Thyroid gland (tissue), 4 donors: ENCODE measurements at regions not wholly inside any gene's neighbourhood (a gene's known extent, or its start where the extent isn't known, plus 50 kb on each side); places are given as distances from the start of the nearest gene placed in this dataset.

Experiments
- DNase-seq, 2 donors: peaks; one replicate each; pipeline ENCODE4 v3.0.0-alpha.2; 2019
- H3K27ac ChIP-seq, 3 donors: fragments of 200-600 bp; sonication (generic); 1 replicate in 2 of 3; 2 replicates in 1 of 3; pipeline ENCODE4 v1.5.1; 2016 to 2019; ENCODE audit warnings: mild to moderate bottlenecking in 1 of 3, moderate library complexity in 1 of 3
- H3K27me3 ChIP-seq: fragments of 200-600 bp; sonication (generic); one replicate; pipeline ENCODE4 v1.5.1; 2019
- H3K36me3 ChIP-seq, 2 donors: fragments of 200-600 bp; sonication (generic); one replicate each; pipeline ENCODE4 v1.5.1; 2016 to 2019
- H3K4me1 ChIP-seq, 2 donors: fragments of 200-600 bp; sonication (generic); one replicate each; pipeline ENCODE4 v1.5.1; 2017 to 2019
- H3K4me3 ChIP-seq, 3 donors: fragments of 200-600 bp; sonication (generic); replicated peaks in 1 of 3; 1 replicate in 2 of 3; 2 replicates in 1 of 3; pipeline ENCODE4 v1.5.1; 2016; ENCODE audit warnings: mild to moderate bottlenecking in 1 of 3
- H3K9me3 ChIP-seq: fragments of 200-600 bp; sonication (generic); one replicate; pipeline ENCODE4 v1.5.1; 2017
- POLR2A ChIP-seq, 2 donors: fragments of 450-650 bp; IDR thresholded peaks; one replicate each; pipeline ENCODE4 v1.6.1; 2017; ENCODE audit warnings: antibody characterized with exemption in 2 of 2, mild to moderate bottlenecking in 2 of 2, moderate library complexity in 1 of 2
- WGBS, 2 donors: methylation state at CpG; one replicate each; pipeline ENCODE4 v1.1.5; 2017; 5-methylcytosine and 5-hydroxymethylcytosine counted together
- intact Hi-C: fragments of 100-400 bp; cut with DNase I; formaldehyde crosslinking; loops from one replicate; pipeline ENCODE4 v1.15.1; 2023
- TF ChIP-seq, protein P1 (sequence below), 6 experiments: fragments of 200-600 bp in 3 of 6; fragments of 450-650 bp in 3 of 6; sonication (generic) in 3 of 6; IDR thresholded peaks; one replicate each; pipeline ENCODE4 v1.5.1; 2016 to 2019; ENCODE audit warnings: antibody characterized with exemption in 6 of 6, mild to moderate bottlenecking in 2 of 6, inconsistent platforms in 1 of 6, moderate library complexity in 1 of 6

DNA sequence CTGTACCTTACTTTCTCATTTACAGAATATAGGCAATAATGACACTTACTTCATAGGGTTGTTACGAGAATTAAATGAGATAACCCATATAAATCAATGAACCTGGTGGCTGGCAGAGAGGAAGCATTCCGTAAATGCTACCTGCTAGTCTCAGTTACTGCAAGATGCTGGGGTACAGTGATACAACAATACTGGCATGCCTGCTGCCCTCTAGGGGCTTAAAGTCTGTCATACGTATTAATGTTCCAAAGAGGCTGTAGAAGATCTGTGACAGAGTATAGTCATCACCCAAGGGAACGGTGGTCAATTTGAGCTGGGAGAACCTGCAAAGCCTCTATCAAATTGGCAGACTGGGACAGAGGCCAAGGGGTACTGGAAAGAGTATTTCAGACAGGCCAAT is 421.5 kb downstream of the GPAM start:
- Histone ChIP-seq H3K9me3 (no peaks in the 10 kb centered on the region), H3K36me3 (no peaks in the 10 kb centered on the region), H3K27ac (no peak overlapping the region), H3K27me3 (no peaks in the 10 kb centered on the region), H3K4me1 (no peaks in the 10 kb centered on the region), H3K4me3 (no peak overlapping the region)
- 91 to 92% methylated on average over 4 of the region's 4 CpGs for WGBS, 2 donors
- intact Hi-C loops = no loop called here
- TF ChIP-seq, protein P1, sequence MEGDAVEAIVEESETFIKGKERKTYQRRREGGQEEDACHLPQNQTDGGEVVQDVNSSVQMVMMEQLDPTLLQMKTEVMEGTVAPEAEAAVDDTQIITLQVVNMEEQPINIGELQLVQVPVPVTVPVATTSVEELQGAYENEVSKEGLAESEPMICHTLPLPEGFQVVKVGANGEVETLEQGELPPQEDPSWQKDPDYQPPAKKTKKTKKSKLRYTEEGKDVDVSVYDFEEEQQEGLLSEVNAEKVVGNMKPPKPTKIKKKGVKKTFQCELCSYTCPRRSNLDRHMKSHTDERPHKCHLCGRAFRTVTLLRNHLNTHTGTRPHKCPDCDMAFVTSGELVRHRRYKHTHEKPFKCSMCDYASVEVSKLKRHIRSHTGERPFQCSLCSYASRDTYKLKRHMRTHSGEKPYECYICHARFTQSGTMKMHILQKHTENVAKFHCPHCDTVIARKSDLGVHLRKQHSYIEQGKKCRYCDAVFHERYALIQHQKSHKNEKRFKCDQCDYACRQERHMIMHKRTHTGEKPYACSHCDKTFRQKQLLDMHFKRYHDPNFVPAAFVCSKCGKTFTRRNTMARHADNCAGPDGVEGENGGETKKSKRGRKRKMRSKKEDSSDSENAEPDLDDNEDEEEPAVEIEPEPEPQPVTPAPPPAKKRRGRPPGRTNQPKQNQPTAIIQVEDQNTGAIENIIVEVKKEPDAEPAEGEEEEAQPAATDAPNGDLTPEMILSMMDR (IDR thresholded peaks at IDR 0.05) = no peak
- no peak for TF ChIP-seq POLR2A (IDR thresholded peaks at IDR 0.05)
- no peak for DNase-seq

DNA sequence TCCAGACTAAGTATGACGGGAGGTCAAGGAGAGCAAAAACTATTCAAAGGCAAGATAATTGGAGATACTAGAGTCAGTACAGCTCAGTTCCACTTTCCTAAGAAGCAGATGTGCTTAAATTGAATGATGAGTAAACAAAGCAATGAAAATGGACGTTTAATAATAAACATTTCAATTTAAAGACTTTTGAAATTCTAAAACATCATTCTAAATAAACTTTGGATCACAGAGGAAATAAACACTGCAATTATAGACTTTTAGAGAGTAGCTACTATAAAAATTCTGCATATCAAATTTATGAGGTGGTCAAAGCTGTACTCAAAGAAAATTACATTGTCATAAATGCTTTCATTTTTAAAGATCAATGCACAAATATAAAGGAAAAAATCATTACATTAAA is 418.3 kb downstream of the GPAM start:
- DNase-seq = no peak
- H3K4me1 ChIP-seq = no peaks in the 10 kb centered on the region
- no peaks in the 10 kb centered on the region for H3K36me3 ChIP-seq
- no peaks in the 10 kb centered on the region for H3K27me3 ChIP-seq
- no peaks in the 10 kb centered on the region for H3K9me3 ChIP-seq
- H3K4me3 ChIP-seq = no peak overlapping the region
- no peak overlapping the region for H3K27ac ChIP-seq
- TF ChIP-seq, protein P1 (IDR thresholded peaks at IDR 0.05) = no peak
- TF ChIP-seq POLR2A (IDR thresholded peaks at IDR 0.05) = no peak
- intact Hi-C loops = no loop called here
- 66 to 70% methylated on average over 2 of the region's 2 CpGs for WGBS, 2 donors

DNA sequence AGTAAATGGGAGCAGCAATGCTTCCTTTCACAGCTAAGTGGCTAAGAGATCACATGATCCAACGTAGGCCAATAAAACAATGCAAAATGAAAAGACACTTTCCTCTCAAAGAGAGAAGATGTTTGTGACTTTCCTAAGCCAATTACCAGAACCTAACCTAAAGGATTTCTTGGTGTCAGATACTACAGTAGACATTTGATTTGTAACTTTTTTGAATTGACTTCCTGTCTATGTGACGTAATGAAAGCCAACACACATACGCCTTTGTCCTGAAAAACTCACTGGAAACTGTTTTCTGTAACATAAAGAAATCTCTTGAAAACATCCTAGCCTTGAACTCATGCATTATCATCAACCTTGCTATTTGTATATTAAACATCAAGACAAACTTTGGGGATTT is 417.1 kb downstream of the GPAM start:
- Histone ChIP-seq H3K27ac (no peak overlapping the region), H3K4me3 (no peak overlapping the region), H3K36me3 (no peaks in the 10 kb centered on the region), H3K27me3 (no peaks in the 10 kb centered on the region), H3K4me1 (no peaks in the 10 kb centered on the region), H3K9me3 (no peaks in the 10 kb centered on the region)
- 53 to 63% methylated on average over 3 of the region's 3 CpGs for WGBS, 2 donors
- DNase-seq = no peak
- TF ChIP-seq, protein P1 (IDR thresholded peaks at IDR 0.05) = no peak
- intact Hi-C loops = no loop called here

DNA sequence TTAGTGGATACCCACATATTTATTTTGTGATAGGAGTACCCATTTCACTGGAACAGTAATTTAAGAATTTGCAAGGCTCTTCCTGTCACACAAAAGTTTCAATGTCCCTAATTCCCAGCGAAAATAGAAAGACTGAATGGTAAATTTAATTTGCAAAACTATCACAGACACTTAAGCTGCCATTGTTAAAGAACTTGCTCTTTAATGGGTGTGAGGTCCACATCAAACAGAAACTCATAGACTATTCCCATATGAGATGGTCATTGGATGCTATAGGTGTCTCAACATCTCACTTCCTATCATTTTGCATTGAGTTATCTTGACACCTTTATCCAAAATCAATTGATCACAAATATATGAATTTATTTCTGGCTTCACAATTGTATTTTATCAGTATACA is 415.9 kb downstream of the GPAM start:
- H3K27ac ChIP-seq = no peak overlapping the region
- no peak for TF ChIP-seq POLR2A (IDR thresholded peaks at IDR 0.05)
- TF ChIP-seq, protein P1 (IDR thresholded peaks at IDR 0.05) = no peak

DNA sequence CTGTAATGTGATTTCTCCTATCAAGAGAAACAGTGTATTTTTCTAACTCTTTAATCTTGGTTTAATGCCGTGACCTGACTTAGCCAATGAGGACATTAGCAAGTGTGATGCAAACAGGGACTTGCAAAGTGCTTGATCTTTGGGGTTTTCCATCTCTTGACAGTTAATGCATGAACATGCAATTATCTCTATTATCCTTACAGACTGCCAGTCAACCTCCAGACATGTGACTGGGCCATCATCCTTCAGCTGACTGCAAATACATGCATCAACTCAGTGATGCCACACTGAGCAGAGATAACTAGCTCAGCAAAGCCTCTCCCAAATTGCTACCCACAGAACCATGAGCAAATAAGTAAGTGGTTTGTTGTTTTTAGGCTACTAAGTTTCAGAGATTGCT is 409.6 kb downstream of the GPAM start:
- Histone ChIP-seq H3K4me1 (no peaks in the 10 kb centered on the region), H3K27ac (no peak overlapping the region), H3K4me3 (no peak overlapping the region), H3K36me3 (no peaks in the 10 kb centered on the region), H3K27me3 (no peaks in the 10 kb centered on the region), H3K9me3 (no peaks in the 10 kb centered on the region)
- TF ChIP-seq POLR2A (IDR thresholded peaks at IDR 0.05) = no peak
- TF ChIP-seq, protein P1 (IDR thresholded peaks at IDR 0.05) = no peak
- 73 to 85% methylated on average over 1 of the region's 1 CpG for WGBS, 2 donors
- no peak for DNase-seq
- intact Hi-C loops = no loop called here

More for the DNA sequence above, 415.9 kb downstream of the GPAM start:
- WGBS, 2 donors = 20 to 43% methylated on average over 1 of the region's 1 CpG
- no peak for DNase-seq
- Histone ChIP-seq H3K4me3 (no peak overlapping the region), H3K27me3 (no peaks in the 10 kb centered on the region), H3K4me1 (no peaks in the 10 kb centered on the region), H3K9me3 (no peaks in the 10 kb centered on the region), H3K36me3 (no peaks in the 10 kb centered on the region)
- intact Hi-C loops = no loop called here
